ENCODE measurements at regions not wholly inside any gene's neighbourhood (a gene's known extent, or its start where the extent isn't known, plus 50 kb on each side); places are given as distances from the start of the nearest gene placed in this dataset.

- DNase-seq, result no peak
Measured at GRCh38 chr12:76256904-76257303, 91.3 kb downstream of the BBS10 start.

DNA sequence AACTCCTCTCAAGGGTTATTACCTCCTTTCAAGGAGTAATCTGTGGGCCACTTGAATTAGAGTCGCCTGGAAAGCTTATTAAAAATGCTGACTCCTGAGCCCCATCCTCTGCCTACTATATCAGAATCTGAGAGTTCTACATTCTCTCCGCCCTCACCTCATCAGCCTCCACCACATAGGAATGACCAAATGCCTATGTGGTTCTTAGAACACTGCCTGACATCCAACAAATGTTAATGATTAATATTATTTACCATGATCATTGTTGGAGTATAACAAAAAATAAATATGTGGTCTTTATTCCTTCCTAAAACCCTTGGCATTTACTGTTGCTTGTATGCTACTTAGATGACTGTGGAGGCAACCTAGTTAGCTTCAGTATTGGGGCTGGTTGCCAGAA is 91.9 kb downstream of the BBS10 start:
- no peak for DNase-seq

GRCh38 chr12:76255692-76256091 is 92.5 kb downstream of the BBS10 start:
- no peak for DNase-seq

GRCh38 chr12:76255281-76255680 is 92.9 kb downstream of the BBS10 start:
- peak; percentile 43 for DNase-seq

DNA sequence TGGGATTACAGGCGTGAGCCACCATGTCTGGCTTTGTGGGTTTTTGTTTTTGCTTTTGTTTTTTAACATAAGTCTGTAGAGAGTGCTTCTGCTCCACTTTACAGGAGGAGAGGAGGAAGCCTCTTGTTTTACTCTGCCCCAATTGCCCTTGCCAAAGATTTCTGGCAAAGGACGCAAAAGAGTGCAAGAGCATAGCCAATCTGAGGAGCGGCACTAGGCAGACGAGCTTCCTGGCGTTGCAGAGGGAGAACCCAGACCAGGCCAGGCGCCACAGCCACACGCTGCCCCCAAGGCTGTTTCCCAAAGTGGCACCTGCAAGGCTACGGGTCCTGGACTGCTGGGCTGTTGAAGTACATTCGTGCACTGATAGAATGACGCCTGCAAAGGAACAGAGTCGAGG is 96.2 kb downstream of the BBS10 start:
- DNase-seq, result no peak

DNA sequence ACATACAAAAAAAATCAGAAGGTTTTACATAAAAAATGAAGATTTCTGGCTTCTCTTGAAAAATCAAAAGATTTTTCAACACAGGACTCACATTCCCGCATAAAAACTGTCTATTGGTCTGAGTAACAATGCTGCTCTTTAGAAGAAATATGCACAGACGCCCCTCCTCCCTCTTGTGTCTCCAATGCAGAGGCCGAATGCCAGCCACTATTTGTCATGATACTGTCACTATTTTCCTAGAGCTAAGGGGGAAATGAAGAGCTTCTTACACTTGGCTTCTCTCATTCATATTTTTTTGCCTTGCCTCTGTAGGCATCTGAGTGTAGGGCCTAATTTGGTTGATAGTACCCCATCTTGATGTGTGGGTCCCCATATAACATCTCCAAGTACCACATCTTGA is 98.0 kb downstream of the BBS10 start:
- DNase-seq, result no peak

- no peak for DNase-seq
Measured at GRCh38 chr12:76249501-76249900, 98.7 kb downstream of the BBS10 start.

GRCh38 chr12:76247992-76248391 is 100.2 kb downstream of the BBS10 start:
- no peak for DNase-seq

- no peak for DNase-seq
Measured at GRCh38 chr12:76247026-76247646, 101.1 kb downstream of the BBS10 start.

- DNase-seq, result no peak
Measured at GRCh38 chr12:76246611-76247010, 101.6 kb downstream of the BBS10 start.

GRCh38 chr12:76244300-76244699 is 103.9 kb downstream of the BBS10 start:
- no peak for DNase-seq

- DNase-seq, result no peak
Measured at GRCh38 chr12:76242813-76243550, 105.2 kb downstream of the BBS10 start.

DNA sequence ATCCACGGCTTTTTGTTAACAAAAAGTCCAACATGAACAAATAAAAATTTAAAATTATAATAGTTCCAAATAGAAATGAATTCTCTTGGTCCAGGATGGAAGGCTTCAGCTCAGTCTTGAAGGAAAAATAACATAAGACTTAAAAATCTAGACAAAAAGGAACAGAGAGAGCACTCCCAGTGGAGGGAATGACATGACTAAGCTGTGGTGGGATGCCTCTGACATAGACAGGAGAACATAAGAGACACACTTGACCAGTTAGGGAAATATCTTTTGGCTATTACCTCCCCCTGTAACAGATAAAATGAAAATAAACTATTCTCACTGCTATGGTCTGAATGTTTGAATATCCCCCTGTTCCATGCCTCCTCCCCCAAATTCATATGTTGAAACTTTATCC is 106.8 kb downstream of the BBS10 start:
- no peak for DNase-seq

- no peak for DNase-seq
Measured at GRCh38 chr12:76240281-76240680, 107.9 kb downstream of the BBS10 start.

GRCh38 chr12:76238688-76239087 is 109.5 kb downstream of the BBS10 start:
- no peak for DNase-seq

DNA sequence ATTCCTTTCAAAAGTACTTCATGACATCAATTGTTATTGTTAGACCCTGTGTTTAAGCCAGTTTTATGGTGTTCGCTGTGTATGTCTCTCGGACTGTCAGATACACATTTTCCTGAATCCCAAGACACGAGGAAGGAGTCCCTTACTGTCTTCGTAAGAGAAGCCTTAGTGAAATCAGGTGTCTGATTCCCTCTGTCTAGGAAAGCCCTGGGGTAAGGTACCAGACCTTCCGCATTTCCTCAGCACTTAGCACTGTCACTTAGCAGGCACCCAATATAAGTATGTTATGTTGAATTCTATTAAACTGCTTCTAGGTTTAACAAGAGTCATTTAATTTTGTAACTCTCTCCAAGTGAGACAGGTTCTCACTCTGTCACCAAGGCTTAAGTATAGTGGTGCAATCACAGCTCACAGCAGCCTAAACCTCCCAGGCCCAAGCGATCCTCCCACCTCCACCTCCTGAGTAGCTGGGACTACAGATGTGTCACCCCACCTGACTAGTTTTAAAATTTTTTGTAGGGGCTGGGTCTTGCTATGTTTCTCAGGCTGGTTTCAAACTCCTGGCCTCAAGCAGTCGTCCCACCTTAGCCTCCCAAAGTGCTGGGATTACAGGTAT is 111.0 kb downstream of the BBS10 start:
- DNase-seq, result no peak

DNA sequence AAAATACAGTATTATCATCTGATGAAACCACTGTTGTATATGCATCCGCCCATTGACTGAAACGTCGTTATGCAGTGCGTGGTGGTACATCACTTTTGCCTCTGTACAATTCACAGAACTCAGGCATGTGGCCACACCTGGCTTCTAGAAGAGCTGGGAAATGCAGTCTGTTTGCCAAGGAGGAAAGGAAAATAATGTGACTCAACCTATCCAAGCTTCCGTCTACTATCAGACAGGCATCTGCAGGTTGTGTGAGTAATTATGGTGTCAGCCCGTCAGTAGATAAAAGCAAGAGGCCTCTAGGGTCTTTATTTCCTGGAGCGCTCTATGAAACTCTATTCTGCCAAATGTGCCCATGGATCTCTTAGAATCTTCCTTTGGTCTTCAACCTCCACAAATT is 111.6 kb downstream of the BBS10 start:
- no peak for DNase-seq

DNA sequence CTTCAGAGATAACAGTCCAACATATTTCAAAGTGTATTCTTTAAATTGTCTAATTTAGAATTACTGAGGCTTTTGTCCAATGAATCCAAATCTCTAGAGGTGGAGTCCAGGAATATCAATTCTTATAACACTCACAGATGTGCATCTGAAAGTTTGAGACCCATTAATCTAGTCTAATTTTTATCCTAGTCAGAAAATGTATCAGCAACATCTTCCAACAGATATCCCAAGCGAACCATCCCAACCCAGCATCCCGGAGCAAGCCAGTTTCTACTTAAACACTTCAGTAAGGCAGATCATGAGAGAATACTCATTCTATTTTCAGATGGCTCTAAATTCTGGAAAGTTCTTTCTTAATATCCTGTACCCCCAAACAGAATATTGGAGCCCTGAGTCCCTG is 113.5 kb downstream of the BBS10 start:
- DNase-seq, result no peak

- no peak for DNase-seq
Measured at GRCh38 chr12:76232013-76232412, 116.2 kb downstream of the BBS10 start.

- DNase-seq, result no peak
Measured at GRCh38 chr12:76226956-76227355, 121.3 kb downstream of the BBS10 start.

DNA sequence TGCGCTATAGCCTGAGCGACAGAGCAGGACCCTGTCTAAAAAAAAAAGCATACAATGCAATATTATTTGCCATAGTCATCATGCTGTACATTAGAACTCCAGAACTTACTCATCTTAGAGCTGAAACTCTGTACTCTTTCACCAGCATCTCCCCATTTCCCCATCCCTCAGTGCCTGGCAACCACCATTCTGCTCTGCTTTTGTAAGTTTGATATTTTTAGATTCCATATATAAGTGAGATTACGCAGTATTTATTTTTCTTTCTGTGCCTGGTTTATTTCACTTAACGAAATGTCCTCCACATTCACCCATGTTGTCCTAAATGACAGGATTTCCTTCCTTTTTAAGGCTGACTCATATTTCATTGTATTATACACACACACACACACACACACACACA is 121.8 kb downstream of the BBS10 start:
- DNase-seq, result no peak

DNA sequence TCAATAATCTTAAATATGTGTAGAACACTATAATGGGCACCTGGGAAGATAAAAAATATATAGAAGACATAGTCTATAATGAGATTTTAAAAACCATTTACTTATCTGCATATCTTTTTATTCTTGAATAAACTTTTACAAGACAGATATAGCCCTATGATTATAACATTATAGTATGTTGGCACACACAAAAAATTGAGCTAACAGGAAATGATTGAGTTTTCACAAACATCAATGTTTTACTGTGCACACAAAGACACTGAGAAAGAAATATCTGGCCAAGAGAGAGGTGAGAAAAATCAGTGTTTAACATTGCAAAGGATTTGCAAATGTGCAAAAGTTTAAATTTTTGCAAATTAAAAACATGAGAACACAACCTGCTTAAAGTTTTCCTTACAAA is 124.3 kb downstream of the BBS10 start:
- no peak for DNase-seq

GRCh38 chr12:76220980-76221379 is 127.2 kb downstream of the BBS10 start:
- no peak for DNase-seq

GRCh38 chr12:76219806-76220205 is 128.4 kb downstream of the BBS10 start:
- no peak for DNase-seq

Data from activated CD4-positive, alpha-beta T cell treated with anti-CD3 and anti-CD28 coated beads, Interleukin-2, Interleukin-6, amounts not matched to agents 100 ng/mL and 50 ng/mL, durations not matched to agents 16 hours and 8 hours (primary cell).